Ovary (tissue), 7 donors: ENCODE measurements at regions not wholly inside any gene's neighbourhood (a gene's known extent, or its start where the extent isn't known, plus 50 kb on each side); places are given as distances from the start of the nearest gene placed in this dataset.

Source experiments
- DNase-seq, 5 donors: peaks; one replicate each; pipeline ENCODE4 v3.0.0-alpha.2; 2019 to 2020
- H3K27ac ChIP-seq, 2 donors: fragments of 200-600 bp; one replicate each; pipeline versions ENCODE4 v1.5.1 to v1.8.0; 2019 to 2022
- H3K27me3 ChIP-seq: fragments of 200-600 bp; one replicate; pipeline ENCODE4 v1.8.0; 2022
- H3K36me3 ChIP-seq: fragments of 200-600 bp; sonication (generic); one replicate; pipeline ENCODE4 v1.5.1; 2019
- H3K4me1 ChIP-seq: one replicate; pipeline ENCODE4 v1.8.1; 2013; ENCODE audit warnings: mild to moderate bottlenecking, moderate library complexity; ENCODE audit not compliant: insufficient read depth
- H3K4me3 ChIP-seq: fragments of 200-600 bp; sonication (generic); one replicate; pipeline ENCODE4 v1.5.1; 2017
- H3K9me3 ChIP-seq, 2 donors: fragments of 200-600 bp in 1 of 2; sonication (generic) in 1 of 2; one replicate each; pipeline versions ENCODE4 v1.5.1 to v1.8.1; 2013 to 2019; ENCODE audit warnings: mild to moderate bottlenecking in 1 of 2, moderate library complexity in 1 of 2
- EP300 ChIP-seq: sonication (generic); formaldehyde crosslinking; IDR thresholded peaks from one replicate; pipeline ENCODE4 v1.6.1; 2017; ENCODE audit warnings: antibody characterized with exemption
- POLR2A ChIP-seq: fragments of 450-650 bp; IDR thresholded peaks from one replicate; pipeline ENCODE4 v1.6.1; 2017; ENCODE audit warnings: antibody characterized with exemption, mild to moderate bottlenecking, moderate library complexity
- WGBS, 3 donors: extraction: QIAGEN DNeasy Blood & Tissue Kit in 1 of 3; methylation state at CpG; one replicate each; pipeline versions ENCODE4 v1.1.5 to v1.1.7; 2013 to 2017; 5-methylcytosine and 5-hydroxymethylcytosine counted together
- intact Hi-C, 4 donors: fragments of 100-400 bp; cut with DNase I; formaldehyde crosslinking; loops; one replicate each; pipeline versions ENCODE4 v1.11.0 to v1.15.1; 2022 to 2023
- TF ChIP-seq, protein P1 (sequence below), 3 donors: fragments of 450-650 bp in 2 of 3; fragments of 200-600 bp in 1 of 3; IDR thresholded peaks; one replicate each; pipeline versions ENCODE4 v1.5.1 to v1.8.0; 2016 to 2022; ENCODE audit warnings: antibody characterized with exemption in 3 of 3, mild to moderate bottlenecking in 1 of 3
- donor health status: DM: no; HTN: no; CAD: no; lungs with moderate emphysema.
- donor health status: DM: no; HTN: no; CAD: no.
- donor health status: Bipolar disorder and iron deficiency.
- donor health status: DM: no; HTN: no; CAD: no.
- donor health status: DM: yes; HTN: yes; CAD: no.

DNA sequence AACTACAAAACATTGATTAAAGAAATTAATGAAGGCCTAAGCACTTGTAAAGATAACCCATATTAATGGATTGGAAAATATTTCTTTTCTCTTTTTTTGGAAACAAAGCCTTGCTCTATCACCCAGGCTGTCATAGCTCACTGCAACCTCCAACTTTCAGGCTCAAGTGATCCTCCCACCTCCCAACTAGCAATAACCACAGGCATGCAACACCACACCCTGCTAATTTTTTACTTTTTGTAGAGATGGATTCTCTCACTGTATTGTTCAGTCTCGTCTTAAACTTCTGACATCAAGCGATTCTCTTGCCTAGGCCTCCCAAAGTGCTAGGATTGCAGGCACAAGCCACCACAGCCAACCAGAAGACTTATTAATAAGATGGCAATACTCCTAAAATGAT is 73.4 kb upstream of the NDUFV2 start:
- Histone ChIP-seq H3K27me3 (no peaks in the 10 kb centered on the region), H3K27ac (no peak overlapping the region), H3K9me3 (no peaks in the 10 kb centered on the region), H3K36me3 (no peaks in the 10 kb centered on the region), H3K4me3 (no peak overlapping the region), H3K4me1 (no peaks in the 10 kb centered on the region)
- intact Hi-C loops, result no loop called here
- no peak for TF ChIP-seq POLR2A
- TF ChIP-seq EP300, result no peak
- TF ChIP-seq, protein P1, sequence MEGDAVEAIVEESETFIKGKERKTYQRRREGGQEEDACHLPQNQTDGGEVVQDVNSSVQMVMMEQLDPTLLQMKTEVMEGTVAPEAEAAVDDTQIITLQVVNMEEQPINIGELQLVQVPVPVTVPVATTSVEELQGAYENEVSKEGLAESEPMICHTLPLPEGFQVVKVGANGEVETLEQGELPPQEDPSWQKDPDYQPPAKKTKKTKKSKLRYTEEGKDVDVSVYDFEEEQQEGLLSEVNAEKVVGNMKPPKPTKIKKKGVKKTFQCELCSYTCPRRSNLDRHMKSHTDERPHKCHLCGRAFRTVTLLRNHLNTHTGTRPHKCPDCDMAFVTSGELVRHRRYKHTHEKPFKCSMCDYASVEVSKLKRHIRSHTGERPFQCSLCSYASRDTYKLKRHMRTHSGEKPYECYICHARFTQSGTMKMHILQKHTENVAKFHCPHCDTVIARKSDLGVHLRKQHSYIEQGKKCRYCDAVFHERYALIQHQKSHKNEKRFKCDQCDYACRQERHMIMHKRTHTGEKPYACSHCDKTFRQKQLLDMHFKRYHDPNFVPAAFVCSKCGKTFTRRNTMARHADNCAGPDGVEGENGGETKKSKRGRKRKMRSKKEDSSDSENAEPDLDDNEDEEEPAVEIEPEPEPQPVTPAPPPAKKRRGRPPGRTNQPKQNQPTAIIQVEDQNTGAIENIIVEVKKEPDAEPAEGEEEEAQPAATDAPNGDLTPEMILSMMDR (IDR thresholded peaks at IDR 0.05), result no peak
- 86 to 90% (median 89%) methylated on average over 2 of the region's 2 CpGs for WGBS, 3 donors
- DNase-seq, result no peak

DNA sequence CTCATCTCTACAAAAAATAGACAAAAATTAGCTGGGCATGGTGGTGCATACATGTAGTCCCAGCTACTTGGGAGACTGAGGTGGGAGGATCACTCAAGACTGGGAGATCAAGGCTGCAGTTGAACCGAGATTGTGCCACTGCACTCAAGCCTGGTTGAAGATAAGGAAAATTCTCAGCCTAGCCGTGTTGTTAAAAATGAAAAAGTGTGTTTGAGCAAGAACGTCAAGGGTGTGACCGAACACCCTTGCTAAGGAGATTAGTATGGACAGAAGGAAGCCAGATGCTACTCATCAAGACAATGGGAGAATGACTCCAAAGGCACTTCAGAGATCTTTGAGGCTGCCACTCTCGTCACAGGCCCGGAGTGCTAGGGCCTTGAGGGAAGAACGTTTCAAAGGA is 70.0 kb upstream of the NDUFV2 start:
- Histone ChIP-seq H3K4me1 (no peaks in the 10 kb centered on the region), H3K27me3 (no peaks in the 10 kb centered on the region), H3K36me3 (no peaks in the 10 kb centered on the region), H3K4me3 (no peak overlapping the region), H3K9me3 (no peaks in the 10 kb centered on the region), H3K27ac (no peak overlapping the region)
- DNase-seq, result no peak
- TF ChIP-seq, protein P1 (IDR thresholded peaks at IDR 0.05), result no peak
- TF ChIP-seq POLR2A (no peak), EP300 (no peak)
- 76 to 84% (median 81%) methylated on average over 7 of the region's 7 CpGs for WGBS, 3 donors
- intact Hi-C loops, result no loop called here

DNA sequence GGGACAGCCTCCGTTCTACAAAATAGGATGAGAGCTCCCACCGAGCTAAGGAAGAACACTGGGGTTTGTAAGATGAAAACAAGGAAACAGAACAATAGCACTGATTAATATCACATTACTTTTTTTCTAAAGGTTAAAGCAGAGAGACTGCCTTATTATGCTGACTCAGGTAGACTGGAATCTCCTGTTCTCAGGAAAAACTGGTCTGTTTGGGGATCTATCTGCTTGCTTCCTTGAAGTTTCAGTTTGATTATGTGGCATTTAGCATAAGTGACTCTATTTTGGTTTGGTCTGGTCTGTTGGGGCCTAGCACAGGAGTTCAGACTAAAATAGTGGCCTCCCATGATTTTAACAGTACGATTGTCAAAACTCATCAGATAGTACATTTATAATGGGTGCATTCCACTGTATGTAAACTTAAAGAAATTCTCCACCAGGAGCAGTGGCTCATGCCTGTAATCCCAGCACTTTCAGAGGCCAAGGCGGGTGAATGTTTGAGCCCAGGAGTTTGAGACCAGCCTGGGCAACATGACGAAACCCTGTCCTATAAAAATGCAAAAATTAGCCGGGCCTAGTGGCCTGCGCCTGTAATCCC is 64.1 kb upstream of the NDUFV2 start:
- DNase-seq, result no peak
- Histone ChIP-seq H3K27ac (no peak overlapping the region), H3K4me3 (no peak overlapping the region), H3K9me3 (no peaks in the 10 kb centered on the region), H3K4me1 (no peaks in the 10 kb centered on the region), H3K36me3 (no peaks in the 10 kb centered on the region), H3K27me3 (no peaks in the 10 kb centered on the region)
- 89% methylated on average over 7 of the region's 7 CpGs for WGBS, 3 donors
- intact Hi-C loops, result no loop called here
- TF ChIP-seq EP300 (no peak), POLR2A (no peak)
- TF ChIP-seq, protein P1 (IDR thresholded peaks at IDR 0.05), result no peak

DNA sequence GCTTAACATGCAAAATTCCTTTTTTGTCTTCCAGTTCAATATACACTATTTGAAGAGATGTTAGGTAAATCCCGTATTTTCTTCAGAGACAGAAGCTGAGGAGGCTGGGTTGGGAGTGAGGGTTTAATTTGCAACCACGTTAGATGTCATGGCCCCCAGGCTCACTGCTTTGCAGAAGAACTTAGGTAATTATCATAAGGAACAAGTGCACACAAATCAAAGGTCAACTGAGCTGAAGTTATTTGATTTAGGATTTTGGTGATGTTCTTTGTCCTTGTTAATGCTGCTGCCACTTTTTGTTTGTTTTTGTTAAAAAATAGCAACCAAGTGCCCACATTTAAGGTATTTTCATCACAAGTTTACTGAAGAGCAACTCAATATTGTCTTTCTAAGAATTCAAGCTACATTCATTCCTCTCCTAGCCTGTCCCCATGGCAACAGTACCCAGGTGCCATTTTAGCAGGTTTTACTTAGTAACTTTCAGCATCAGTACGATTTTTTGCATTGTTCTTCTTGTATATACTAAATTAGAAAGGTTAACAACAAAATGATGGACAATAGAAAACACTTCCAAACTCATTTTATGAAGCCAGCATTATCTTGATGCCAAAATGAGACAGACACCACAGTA is 62.9 kb upstream of the NDUFV2 start:
- no peak for DNase-seq
- TF ChIP-seq EP300 (no peak), POLR2A (no peak)
- TF ChIP-seq, protein P1 (IDR thresholded peaks at IDR 0.05), result no peak
- H3K9me3 ChIP-seq, result no peaks in the 10 kb centered on the region
- H3K4me1 ChIP-seq, result no peaks in the 10 kb centered on the region
- 78 to 82% (median 78%) methylated on average over 3 of the region's 3 CpGs for WGBS, 3 donors
- H3K27me3 ChIP-seq, result no peaks in the 10 kb centered on the region
- intact Hi-C loops, result no loop called here
- no peak overlapping the region for H3K27ac ChIP-seq
- no peak overlapping the region for H3K4me3 ChIP-seq
- H3K36me3 ChIP-seq, result no peaks in the 10 kb centered on the region
